Lower leg skin (tissue), 3 donors: ENCODE measurements at regions not wholly inside any gene's neighbourhood (a gene's known extent, or its start where the extent isn't known, plus 50 kb on each side); places are given as distances from the start of the nearest gene placed in this dataset.
"Not testable (repeated sequence)": the region's sequence is repeated elsewhere in the genome, so short reads cannot be mapped to it uniquely, and the experiment has no call there.

Experiments used
- CTCF ChIP-seq, 3 donors: fragments of 450-650 bp; IDR thresholded peaks; one replicate each; pipeline ENCODE4 v1.5.1; 2016; ENCODE audit warnings: antibody characterized with exemption in 3 of 3, mild to moderate bottlenecking in 3 of 3, moderate library complexity in 2 of 3
- POLR2A ChIP-seq, 2 donors: fragments of 450-650 bp; IDR thresholded peaks; one replicate each; pipeline ENCODE4 v1.6.1; 2016 to 2017; ENCODE audit warnings: antibody characterized with exemption in 2 of 2, mild to moderate bottlenecking in 1 of 2, moderate library complexity in 1 of 2

DNA sequence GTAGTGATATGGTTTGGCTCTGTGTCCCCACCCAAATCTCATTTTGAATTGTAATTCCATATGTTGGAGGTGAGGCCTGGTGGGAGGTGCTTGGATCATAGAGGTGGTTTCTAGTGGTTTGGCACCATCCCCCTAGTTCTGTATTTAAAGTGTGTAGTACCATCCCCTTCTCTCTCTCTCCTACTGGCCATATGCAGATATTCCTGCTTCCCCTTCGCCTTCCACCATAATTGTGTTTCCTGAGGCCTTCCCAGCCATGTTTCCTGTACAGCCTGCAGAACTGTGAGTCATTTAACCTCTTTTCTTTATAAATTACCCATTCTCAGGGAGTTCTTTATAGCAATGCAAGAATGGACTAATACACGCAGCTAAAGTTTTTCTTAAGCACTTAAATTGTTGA lies 340.0 kb downstream of the ANAPC1 start:
- TF ChIP-seq CTCF, POLR2A (IDR thresholded peaks at IDR 0.05): not testable (repeated sequence)
